ENCODE measurements at regions not wholly inside any gene's neighbourhood (a gene's known extent, or its start where the extent isn't known, plus 50 kb on each side); places are given as distances from the start of the nearest gene placed in this dataset.

- no peak for DNase-seq
These were observed 516.9 kb downstream of the ADGRL2 start for GRCh38 chr1:82317671-82318070.

DNA sequence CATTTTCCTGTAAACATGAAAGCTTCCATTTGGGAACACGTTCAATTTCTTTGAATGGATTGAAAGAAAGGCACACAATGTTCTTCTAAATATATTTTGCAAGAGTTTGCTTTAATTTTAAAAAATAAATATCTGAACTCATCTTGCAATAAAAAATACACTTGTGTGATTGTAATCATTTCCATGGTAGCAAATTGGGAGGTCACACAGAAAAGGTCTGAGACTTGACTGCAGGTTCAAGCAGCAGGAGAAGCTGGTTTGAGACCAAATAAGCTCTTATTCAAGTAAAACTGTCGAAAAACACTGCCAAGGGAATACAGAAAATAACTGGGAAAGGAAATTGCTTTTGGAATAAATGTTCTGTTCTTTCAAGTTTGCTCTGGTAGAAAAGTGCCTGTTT, 498.9 kb downstream of the ADGRL2 start:
- DNase-seq, result no peak

DNA sequence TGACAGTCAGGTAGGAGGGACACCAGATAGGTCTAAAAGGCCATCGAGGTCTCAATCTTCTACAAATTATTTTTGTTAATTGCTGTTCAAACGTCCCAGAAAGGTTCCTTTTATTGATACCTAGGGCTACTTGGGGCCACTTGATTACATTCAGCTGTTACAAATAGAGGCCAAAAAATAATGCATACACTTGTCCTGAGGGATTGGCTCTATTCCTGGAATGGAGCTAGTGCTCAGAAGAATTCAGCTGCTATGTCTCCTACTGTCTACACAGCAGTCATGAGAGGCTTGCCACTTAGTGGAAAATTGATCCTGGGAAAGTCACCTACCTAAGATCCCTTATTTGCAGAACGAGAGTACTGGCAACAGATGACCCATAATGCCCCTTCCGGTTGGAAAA, 498.3 kb downstream of the ADGRL2 start:
- no peak for DNase-seq

DNA sequence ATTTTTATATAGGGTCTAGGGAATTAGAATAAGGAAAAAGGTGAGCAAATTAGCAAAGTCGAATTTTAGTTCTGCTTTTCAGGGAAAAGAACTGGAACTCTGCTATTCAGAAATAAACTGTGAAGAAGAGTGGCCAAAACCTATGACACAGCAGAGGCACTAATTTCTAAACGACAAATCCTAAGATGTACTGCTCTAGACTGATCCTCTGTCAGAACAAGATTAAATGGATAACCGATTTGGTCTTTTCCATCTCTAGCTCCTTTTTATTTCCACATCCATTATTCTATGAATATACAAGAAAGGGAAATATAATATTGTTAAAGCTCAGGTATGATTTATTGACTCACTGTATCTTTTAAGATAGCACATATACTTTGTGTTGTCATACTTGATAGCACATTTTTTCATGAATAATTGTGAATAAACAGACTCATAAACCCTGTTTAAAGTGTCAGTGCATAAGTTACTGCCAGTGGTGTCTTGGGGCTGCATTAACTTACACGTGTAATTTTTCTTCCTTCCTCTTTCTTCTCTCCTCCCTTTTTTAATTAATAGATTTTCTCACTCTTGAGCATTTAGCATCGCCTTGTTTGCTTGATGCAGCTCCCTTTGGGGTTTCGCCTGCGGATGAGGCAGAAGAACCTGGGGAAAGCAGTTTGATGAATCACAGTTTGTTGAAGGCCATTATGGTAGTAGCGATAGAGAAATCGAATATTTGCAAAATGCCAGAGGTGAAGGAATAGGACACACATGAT, 496.6 kb downstream of the ADGRL2 start:
- no peak for DNase-seq

DNA sequence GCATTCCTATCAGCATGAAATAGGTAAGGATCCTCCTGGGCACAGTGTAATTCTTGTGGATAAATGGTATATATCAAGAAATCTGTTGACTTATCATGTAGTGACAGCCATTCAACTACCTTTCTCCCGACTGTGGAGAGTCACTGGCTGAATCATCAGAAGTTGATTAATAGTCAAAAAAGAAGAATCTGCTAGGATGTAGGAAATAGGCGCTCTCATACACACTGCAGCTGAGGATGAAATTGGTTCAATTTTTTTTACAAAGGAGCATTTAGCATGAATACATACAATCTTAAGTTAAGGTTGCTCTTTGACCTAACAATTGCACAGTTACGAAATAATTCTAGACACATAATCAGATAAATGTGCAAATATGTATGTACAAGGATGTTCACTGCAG, 486.8 kb downstream of the ADGRL2 start:
- DNase-seq, result no peak

DNA sequence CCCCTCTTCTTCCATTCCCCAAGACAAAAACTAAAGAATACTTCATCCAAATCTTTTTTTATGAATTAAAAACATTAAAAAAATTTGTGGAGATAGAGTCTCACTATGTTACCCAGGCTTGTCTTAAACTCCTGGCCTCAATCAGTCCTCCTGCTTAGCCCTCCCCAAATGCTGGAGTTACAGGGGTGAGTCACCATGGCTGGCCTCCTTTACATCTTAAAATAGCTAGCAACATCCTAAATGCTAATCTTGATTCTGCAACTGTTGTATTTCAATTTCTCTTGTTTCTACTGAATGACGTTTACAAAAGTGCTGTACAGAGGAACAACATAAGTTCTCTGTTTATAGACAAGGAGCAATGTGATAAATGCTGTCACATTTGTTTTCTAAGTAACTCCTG, 483.5 kb downstream of the ADGRL2 start:
- no peak for DNase-seq

GRCh38 chr1:82279241-82279640, 478.5 kb downstream of the ADGRL2 start:
- no peak for DNase-seq

- no peak for DNase-seq
These were observed 473.1 kb downstream of the ADGRL2 start for GRCh38 chr1:82273816-82274215.

DNA sequence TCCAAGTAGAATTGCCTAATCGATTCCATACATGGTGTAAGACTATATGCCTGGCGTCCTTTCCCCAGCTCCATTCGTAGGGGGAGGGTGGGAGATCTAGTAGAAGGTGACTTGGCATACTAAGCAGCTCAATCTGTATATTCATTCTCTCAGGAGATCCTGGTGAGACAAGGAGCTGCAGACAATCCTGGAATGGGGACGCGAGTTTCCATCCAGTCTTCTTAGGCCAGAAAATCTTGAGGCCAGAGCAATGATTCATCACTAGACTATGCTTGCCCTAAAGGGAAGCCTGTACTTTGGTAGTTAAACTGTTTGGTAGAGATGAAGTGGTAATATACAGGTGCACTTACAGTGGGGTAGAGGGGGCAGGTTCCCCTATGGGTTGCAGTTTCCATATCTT, 468.7 kb downstream of the ADGRL2 start:
- DNase-seq, result no peak

- no peak for DNase-seq
These were observed 468.1 kb downstream of the ADGRL2 start for GRCh38 chr1:82268826-82269225.

DNA sequence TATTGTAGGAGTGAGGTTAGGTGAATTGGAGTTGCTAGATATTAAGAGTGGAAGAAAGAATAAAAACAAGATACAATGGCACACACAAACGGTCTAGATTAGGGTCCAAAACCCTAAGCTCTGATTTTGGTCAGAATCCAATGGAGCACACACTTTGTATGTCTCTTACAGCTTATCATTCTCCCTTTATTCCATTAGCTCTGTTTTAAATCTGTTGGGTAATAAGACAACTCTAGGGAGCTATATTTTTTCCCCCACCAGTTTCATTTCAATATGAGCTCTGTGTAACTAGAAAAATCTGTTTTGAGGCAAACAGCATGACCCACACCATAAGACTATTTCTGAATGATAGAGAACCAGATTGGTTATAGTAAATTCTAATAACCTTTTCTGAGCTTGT, 465.6 kb downstream of the ADGRL2 start:
- no peak for DNase-seq

- DNase-seq, result no peak
These were observed 464.7 kb downstream of the ADGRL2 start for GRCh38 chr1:82265436-82265835.

- DNase-seq, result no peak
These were observed 464.1 kb downstream of the ADGRL2 start for GRCh38 chr1:82264802-82265201.

- no peak for DNase-seq
These were observed 462.7 kb downstream of the ADGRL2 start for GRCh38 chr1:82263396-82263795.

DNA sequence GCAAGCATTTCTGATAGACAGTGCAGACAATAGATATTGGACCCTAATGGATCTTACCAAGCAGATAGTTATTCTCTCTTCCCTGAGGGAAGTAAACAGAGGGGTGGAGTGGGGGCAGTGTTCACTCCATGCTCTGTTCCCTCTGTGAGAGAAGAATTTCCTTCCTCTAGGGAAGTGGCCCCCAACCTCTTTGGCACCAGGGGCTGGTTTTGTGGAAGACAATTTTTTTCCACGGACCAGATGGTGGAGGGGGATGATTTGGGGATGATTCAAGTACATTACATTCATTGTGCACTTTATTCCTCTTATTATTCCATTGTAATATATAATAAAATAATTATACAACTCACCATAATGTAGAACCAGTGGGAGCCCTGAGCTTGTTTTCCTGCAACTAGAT, 459.9 kb downstream of the ADGRL2 start:
- DNase-seq, result no peak

DNA sequence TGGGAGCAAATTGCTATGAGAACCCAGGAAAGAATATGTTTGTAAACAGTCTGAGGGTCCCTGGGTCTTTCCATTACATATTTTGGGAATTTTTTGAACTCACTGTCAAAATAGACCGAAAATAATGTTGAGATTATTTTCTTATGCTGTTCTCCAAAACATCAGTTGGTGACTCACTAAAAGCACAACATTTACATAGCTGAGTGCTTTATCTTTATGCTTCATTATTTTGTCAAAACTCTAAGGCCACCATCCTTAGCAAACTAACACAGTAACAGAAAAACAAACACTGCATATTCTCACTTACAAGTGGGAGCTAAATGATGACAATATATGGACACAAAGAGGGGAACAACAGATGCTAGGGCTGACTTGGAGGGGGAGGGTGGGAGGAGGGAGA, 459.3 kb downstream of the ADGRL2 start:
- no peak for DNase-seq

DNA sequence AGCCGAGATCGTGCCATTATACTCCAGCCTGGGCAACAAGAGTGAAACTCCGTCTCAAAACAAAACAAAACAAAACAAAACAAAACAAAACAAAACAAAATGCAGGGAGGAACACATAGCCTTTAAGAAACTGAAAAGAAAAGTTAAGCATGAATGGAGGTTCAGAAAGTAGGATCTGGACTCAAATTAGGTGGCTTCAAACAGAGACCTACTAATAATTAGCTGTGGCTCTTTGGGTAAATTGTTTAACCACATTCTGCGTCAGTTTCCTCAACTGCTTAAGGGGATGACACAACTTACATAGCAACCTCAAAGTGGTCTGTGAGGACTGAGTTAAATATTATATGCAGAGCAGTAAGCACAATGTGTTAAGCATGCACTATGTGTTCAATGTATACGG, 458.2 kb downstream of the ADGRL2 start:
- no peak for DNase-seq

DNA sequence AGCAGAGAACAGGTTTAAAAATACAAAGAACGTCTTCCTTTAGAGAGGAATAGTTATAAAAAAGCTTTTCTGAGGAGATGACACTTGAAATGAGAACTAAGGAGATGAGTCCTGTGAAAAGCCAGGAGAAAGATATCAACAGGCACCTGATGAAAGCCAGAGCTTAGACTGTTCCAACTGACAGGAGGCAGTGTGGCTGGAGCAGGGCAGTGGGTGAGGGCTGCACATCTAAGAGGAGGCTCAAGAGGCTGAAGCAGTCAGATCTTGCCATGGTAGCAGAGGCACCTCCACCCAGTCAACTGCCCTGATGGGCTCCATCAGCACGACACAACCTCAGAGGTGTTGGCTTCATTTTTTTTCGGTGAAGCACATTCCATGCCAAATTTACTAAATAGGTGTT, 445.3 kb downstream of the ADGRL2 start:
- no peak for DNase-seq

GRCh38 chr1:82245345-82246014, 444.7 kb downstream of the ADGRL2 start:
- no peak for DNase-seq

GRCh38 chr1:82240571-82240970, 439.8 kb downstream of the ADGRL2 start:
- DNase-seq, result no peak

DNA sequence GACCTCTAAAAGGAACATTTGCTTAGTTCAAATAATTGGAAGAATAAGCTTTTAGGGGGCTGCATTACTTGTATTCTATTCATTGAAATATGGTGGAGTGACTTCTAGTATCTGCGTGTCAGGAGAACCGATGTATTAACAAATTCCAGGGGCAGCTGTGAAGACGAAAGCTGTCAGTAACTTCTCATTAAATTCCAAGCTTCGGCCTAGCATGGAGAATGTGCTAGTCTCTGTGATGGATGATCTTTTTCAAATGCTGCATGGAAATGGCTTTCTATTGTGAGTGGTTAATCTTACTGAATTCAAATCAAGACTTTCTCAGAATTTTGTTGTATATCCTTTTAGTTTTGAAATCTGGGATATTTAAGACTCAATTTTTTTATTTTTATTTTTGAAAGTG, 429.9 kb downstream of the ADGRL2 start:
- DNase-seq, result no peak

DNA sequence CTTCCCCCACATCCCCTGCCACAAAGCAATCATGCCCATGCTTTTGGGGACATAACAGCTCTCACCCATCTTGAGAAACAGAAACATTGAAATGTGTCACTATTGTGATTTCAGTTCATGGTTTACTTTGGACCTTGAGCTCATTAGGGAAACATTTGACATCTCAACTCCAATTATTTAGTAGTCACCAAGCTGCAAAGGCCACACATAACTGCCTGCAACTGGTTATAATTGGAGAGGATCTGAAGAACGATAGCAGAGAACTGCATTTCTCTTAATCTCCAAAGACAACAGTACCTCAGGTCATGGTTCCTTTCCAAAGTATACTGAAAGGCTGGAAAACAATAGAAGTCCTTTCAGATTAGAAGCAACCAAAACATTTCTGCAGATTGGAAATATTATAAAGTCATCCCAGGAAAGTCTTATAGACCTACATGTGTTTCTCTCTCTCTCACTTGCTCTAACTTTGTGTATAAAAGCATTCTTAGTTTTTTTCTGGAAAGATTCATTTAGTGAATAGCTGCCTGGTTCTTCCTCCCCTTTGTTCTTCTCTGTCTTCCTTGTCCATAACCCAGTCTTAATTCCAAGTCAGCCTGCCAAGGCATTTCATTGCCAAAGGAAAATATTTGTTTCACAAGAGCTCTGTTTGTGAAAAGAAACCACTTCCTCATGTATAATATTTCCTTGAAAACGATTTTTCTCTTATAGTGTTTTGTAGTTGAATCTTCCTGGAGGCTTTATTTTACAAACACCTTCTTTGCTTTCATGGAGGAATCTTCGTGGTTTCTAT, 426.8 kb downstream of the ADGRL2 start:
- DNase-seq, result no peak

DNA sequence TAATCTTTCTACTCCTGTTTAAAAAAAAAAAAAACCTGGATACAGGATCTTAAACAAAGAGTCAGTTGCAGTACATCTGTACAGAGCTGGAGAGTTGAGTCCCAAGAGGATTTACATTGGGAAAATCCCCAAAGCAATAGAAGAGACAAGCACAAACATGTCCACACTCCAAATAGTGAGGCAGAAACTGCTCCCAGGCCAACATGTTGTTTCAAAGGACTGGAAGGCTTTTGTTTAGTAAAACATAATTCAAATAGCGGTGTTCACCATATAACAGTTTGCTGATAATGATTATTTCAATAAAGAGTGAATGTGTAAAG, 425.4 kb downstream of the ADGRL2 start:
- no peak for DNase-seq
